HCT116 (cell line): ENCODE measurements at regions not wholly inside any gene's neighbourhood (a gene's known extent, or its start where the extent isn't known, plus 50 kb on each side); places are given as distances from the start of the nearest gene placed in this dataset.
A peak's percentile ranks its signal among the peaks of the same experiment; 100 is the strongest.
"Not testable (repeated sequence)": the region's sequence is repeated elsewhere in the genome, so short reads cannot be mapped to it uniquely, and the experiment has no call there.

Source experiments
- ATAC-seq: fragments of 200-7000 bp; cut with Tn5 transposase; 2 replicates; pipeline ENCODE4 v1.9.1; 2020; ENCODE audit warnings: mild to moderate bottlenecking, moderate library complexity
- BruUV-seq: library from RNA; stranded (reverse); fragments of 400-500 nt; replicated peaks from 2 replicates; lab custom pipeline; 2021; lab: Mats Ljungman, UMichigan
- CTCF ChIA-PET: fragments of 300-600 bp; sonication (Branson Sonifier 250); formaldehyde crosslinking; loops from one replicate; lab custom pipeline; 2021; ENCODE audit warnings: antibody characterized with exemption; lab: Charles Lee
- POLR2A ChIA-PET: fragments of 300-600, 350-600 bp; sonication (Branson Sonifier 250); formaldehyde crosslinking; loops from one replicate; lab custom pipeline; 2021; ENCODE audit warnings: antibody characterized with exemption; lab: Charles Lee
- RAD21 ChIA-PET, 2 experiments: fragments of 300-600 bp; sonication (Branson Sonifier 250); formaldehyde crosslinking; loops; one replicate each; lab custom pipeline; 2023; ENCODE audit warnings: low total read pairs in 2 of 2; ENCODE audit not compliant: uncharacterized antibody in 2 of 2, unreplicated experiment in 2 of 2, low non-redundant PET in 1 of 2; lab: Charles Lee
- DNase-seq: peaks from one replicate; pipeline ENCODE4 v3.0.0-alpha.2; 2010; ENCODE audit warnings: low read depth, low spot score
- H2AFZ ChIP-seq: fragments of 200-600 bp; shearing (Covaris generic), sonication (generic); 2 replicates; pipeline ENCODE4 v1.6.1; 2017; ENCODE audit warnings: low read depth, mixed run types, mixed read lengths, antibody characterized with exemption, low read length; ENCODE audit not compliant: poor library complexity, severe bottlenecking
- H3K27ac ChIP-seq: 2 replicates; pipeline ENCODE4 v1.5.1; 2012; ENCODE audit warnings: low read depth, low read length
- H3K27me3 ChIP-seq: fragments of 200-600 bp; sonication (generic); 2 replicates; pipeline ENCODE4 v1.6.1; 2016; ENCODE audit warnings: mixed run types, low read length, mixed read lengths; ENCODE audit not compliant: insufficient read depth
- H3K36me3 ChIP-seq, 2 experiments: fragments of 200-500 bp in 1 of 2; fragments of 200-600 bp in 1 of 2; sonication (Bioruptor generic) in 1 of 2; sonication (generic) in 1 of 2; 2 replicates each; pipeline versions ENCODE4 v1.5.1 to v1.6.1; 2014 to 2016; ENCODE audit warnings: low read length in 2 of 2, inconsistent platforms in 1 of 2, mixed read lengths in 1 of 2, mixed run types in 1 of 2; ENCODE audit not compliant: insufficient read depth in 2 of 2, control insufficient read depth in 1 of 2
- H3K4me1 ChIP-seq, 2 experiments: fragments of 200-600 bp in 1 of 2; sonication (generic) in 1 of 2; 2 replicates each; pipeline versions ENCODE4 v1.5.1 to v1.6.1; 2012 to 2017; ENCODE audit warnings: low read length in 2 of 2, inconsistent platforms in 1 of 2, mild to moderate bottlenecking in 1 of 2, mixed read lengths in 1 of 2, mixed run types in 1 of 2, moderate library complexity in 1 of 2; ENCODE audit not compliant: insufficient read depth in 2 of 2, control insufficient read depth in 1 of 2
- H3K4me2 ChIP-seq: fragments of 200-600 bp; sonication (generic); 2 replicates; pipeline ENCODE4 v1.6.1; 2017; ENCODE audit warnings: mixed run types, low read length, mixed read lengths
- H3K4me3 ChIP-seq, 2 experiments: fragments of 200-600 bp in 1 of 2; sonication (generic) in 1 of 2; replicated peaks in 1 of 2; 2 replicates each; pipeline ENCODE4 v1.5.1; 2011 to 2016; ENCODE audit warnings: low read length in 2 of 2, control low read depth in 1 of 2, low read depth in 1 of 2, mild to moderate bottlenecking in 1 of 2, mixed read lengths in 1 of 2, mixed run types in 1 of 2
- H3K79me2 ChIP-seq: fragments of 200-600 bp; sonication (generic); 2 replicates; pipeline ENCODE4 v1.6.1; 2017; ENCODE audit warnings: mild to moderate bottlenecking, mixed run types, low read length, moderate library complexity, mixed read lengths; ENCODE audit not compliant: insufficient read depth
- H3K9ac ChIP-seq: fragments of 200-600 bp; sonication (generic); 2 replicates; pipeline ENCODE4 v1.6.1; 2016; ENCODE audit warnings: low read length, mixed read lengths
- H3K9me2 ChIP-seq: fragments of 200-600 bp; sonication (generic), shearing (Covaris generic); 2 replicates; pipeline ENCODE4 v1.6.1; 2017; ENCODE audit warnings: mixed run types, mild to moderate bottlenecking, moderate library complexity; ENCODE audit not compliant: insufficient read depth
- H3K9me3 ChIP-seq, 2 experiments: fragments of 200-500 bp in 1 of 2; fragments of 200-600 bp in 1 of 2; sonication (Bioruptor generic) in 1 of 2; sonication (generic) in 1 of 2; 2 replicates each; pipeline ENCODE4 v1.6.1; 2014 to 2017; ENCODE audit warnings: low read length in 2 of 2, mixed read lengths in 2 of 2, inconsistent platforms in 1 of 2, low read depth in 1 of 2, mild to moderate bottlenecking in 1 of 2, mixed run types in 1 of 2, moderate library complexity in 1 of 2; ENCODE audit not compliant: control insufficient read depth in 1 of 2, insufficient read depth in 1 of 2
- H4K20me1 ChIP-seq: fragments of 200-600 bp; sonication (generic), shearing (Covaris generic); 2 replicates; pipeline ENCODE4 v1.6.1; 2017; ENCODE audit warnings: mixed run types, mild to moderate bottlenecking, moderate library complexity; ENCODE audit not compliant: insufficient read depth
- intact Hi-C: fragments of 100-400 bp; cut with micrococcal nuclease; formaldehyde crosslinking; loops from 2 replicates; pipeline ENCODE4 v1.10.0; 2022

GRCh38 chr7:150077543-150077942 lies 203.8 kb downstream of the ATP6V0E2 start:
- H3K4me1 ChIP-seq, CTCF ChIA-PET, RAD21 ChIA-PET: not testable (repeated sequence)

GRCh38 chr7:150081865-150082264 lies 208.1 kb downstream of the ATP6V0E2 start:
- H4K20me1 ChIP-seq, CTCF ChIA-PET, intact Hi-C loops, BruUV-seq, H3K9me2 ChIP-seq, POLR2A ChIA-PET, H3K36me3 ChIP-seq, H3K9ac ChIP-seq, H3K9me3 ChIP-seq, H3K4me3 ChIP-seq, H3K27me3 ChIP-seq, H3K79me2 ChIP-seq, H3K4me2 ChIP-seq, H2AFZ ChIP-seq, DNase-seq, H3K27ac ChIP-seq, RAD21 ChIA-PET, ATAC-seq, H3K4me1 ChIP-seq: not testable (repeated sequence)

More at GRCh38 chr7:150077543-150077942, 203.8 kb downstream of the ATP6V0E2 start:
- H3K9me3 ChIP-seq, H2AFZ ChIP-seq, H3K79me2 ChIP-seq, BruUV-seq, H3K9ac ChIP-seq, H3K4me3 ChIP-seq, H4K20me1 ChIP-seq, intact Hi-C loops, H3K27ac ChIP-seq, POLR2A ChIA-PET, DNase-seq, H3K27me3 ChIP-seq, H3K36me3 ChIP-seq, H3K4me2 ChIP-seq, H3K9me2 ChIP-seq, ATAC-seq: not testable (repeated sequence)

GRCh38 chr7:150084724-150085123 lies 211.0 kb downstream of the ATP6V0E2 start:
- H3K9me3 ChIP-seq, DNase-seq, H3K9me2 ChIP-seq, intact Hi-C loops, H3K27ac ChIP-seq, POLR2A ChIA-PET, H3K4me1 ChIP-seq, H3K4me2 ChIP-seq, H2AFZ ChIP-seq, H3K36me3 ChIP-seq, H4K20me1 ChIP-seq, H3K9ac ChIP-seq, BruUV-seq, H3K79me2 ChIP-seq, H3K27me3 ChIP-seq, RAD21 ChIA-PET, CTCF ChIA-PET, H3K4me3 ChIP-seq: not testable (repeated sequence)
- ATAC-seq: peak; percentile 63

- H3K27ac ChIP-seq, H3K4me1 ChIP-seq, H3K4me3 ChIP-seq, H3K9me2 ChIP-seq, H3K79me2 ChIP-seq, H4K20me1 ChIP-seq, H3K9ac ChIP-seq, DNase-seq, CTCF ChIA-PET, ATAC-seq, H3K9me3 ChIP-seq, H3K4me2 ChIP-seq, H3K27me3 ChIP-seq, H2AFZ ChIP-seq, POLR2A ChIA-PET, BruUV-seq, H3K36me3 ChIP-seq, intact Hi-C loops, RAD21 ChIA-PET: not testable (repeated sequence)
These were observed 213.7 kb downstream of the ATP6V0E2 start for GRCh38 chr7:150087478-150087877.

DNA sequence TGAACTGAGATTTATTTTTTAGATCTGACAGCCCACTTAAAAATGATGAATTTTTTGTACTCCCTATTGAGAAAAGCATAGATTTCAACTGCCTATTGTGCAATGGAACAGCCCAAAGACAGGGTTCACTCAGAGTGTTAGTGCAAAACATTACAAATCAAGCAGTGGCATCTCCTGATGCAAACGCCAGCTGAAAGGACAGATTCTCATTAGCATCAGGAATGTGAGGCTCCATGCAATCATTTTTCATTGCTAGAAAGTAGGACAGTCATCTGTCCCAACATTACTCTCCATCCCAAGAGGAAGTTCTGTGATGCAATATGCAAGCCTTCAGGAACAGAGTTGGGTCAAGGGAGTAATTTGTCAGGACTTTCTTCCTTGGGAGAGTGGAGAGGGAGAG lies 215.4 kb downstream of the ATP6V0E2 start:
- H3K79me2 ChIP-seq, H4K20me1 ChIP-seq, H3K9ac ChIP-seq, H3K4me2 ChIP-seq, CTCF ChIA-PET, intact Hi-C loops, H3K9me2 ChIP-seq, RAD21 ChIA-PET, H3K36me3 ChIP-seq, H3K4me3 ChIP-seq, DNase-seq, H3K4me1 ChIP-seq, BruUV-seq, H3K9me3 ChIP-seq, POLR2A ChIA-PET, ATAC-seq, H3K27me3 ChIP-seq, H3K27ac ChIP-seq, H2AFZ ChIP-seq: not testable (repeated sequence)
